HG03565 (cell line): ENCODE measurements at regions not wholly inside any gene's neighbourhood (a gene's known extent, or its start where the extent isn't known, plus 50 kb on each side); places are given as distances from the start of the nearest gene placed in this dataset.

Source experiments
- ATAC-seq: cut with Tn5 transposase; IDR thresholded peaks from one replicate; pipeline ENCODE4 v1.9.1; 2021; ENCODE audit warnings: mild to moderate bottlenecking, moderate library complexity; ENCODE audit not compliant: unreplicated experiment

DNA sequence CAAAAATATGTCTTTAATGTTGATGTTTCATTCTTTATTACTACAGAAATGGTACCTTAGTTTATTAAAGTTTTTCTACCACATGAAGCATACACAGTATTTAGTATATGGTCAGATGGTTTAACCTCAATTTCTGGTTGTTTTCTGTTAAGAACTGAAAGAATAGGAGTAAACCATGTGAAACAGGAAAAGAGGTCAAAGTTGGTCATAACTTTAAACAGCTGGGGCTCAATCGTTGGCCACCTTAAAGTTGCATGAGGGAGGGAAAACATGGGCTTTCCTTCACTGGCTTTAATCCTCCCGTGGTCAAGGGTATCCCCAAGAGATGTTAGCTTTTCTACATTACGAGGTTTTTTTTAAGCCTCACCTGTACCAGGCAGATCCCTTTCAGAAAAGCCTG, 483.3 kb upstream of the ADAMTS5 start:
- no peak for ATAC-seq

DNA sequence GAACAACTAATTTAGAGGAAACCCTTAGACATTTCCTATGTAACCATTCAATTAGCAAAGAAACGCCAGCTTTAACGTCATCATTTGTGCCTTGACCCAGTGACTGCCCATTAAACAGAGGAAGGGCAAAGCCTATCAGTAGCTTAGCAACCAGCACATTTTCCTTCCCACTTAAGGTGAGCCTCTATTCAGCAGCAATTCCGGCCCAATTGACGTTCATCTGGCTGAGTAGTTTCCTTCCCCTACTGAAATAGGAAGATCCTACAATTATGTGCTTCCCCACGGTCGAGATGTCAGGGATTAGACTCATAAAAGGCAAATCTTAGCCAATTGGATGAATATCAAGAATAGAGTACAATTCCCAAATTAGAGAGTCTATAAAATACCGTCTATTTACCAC, 482.1 kb upstream of the ADAMTS5 start:
- no peak for ATAC-seq

DNA sequence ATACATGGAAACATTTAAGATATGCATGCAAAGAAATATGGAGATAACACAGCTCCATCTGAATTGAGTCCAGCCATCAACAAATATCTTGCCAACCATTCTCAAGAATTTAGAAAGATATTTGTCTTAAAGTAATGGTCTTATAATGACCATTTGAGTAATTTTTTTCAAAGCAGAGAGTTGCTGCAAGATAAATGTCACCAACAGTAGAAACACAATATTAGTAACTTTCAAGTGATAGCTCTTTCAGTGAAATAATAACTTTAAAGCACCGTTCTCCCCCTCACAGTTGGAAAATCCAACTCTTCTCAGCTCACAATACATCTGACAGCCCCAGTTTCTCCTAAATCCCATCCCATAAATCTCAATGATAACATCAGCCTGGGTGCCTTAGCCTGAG, 481.0 kb upstream of the ADAMTS5 start:
- no peak for ATAC-seq

DNA sequence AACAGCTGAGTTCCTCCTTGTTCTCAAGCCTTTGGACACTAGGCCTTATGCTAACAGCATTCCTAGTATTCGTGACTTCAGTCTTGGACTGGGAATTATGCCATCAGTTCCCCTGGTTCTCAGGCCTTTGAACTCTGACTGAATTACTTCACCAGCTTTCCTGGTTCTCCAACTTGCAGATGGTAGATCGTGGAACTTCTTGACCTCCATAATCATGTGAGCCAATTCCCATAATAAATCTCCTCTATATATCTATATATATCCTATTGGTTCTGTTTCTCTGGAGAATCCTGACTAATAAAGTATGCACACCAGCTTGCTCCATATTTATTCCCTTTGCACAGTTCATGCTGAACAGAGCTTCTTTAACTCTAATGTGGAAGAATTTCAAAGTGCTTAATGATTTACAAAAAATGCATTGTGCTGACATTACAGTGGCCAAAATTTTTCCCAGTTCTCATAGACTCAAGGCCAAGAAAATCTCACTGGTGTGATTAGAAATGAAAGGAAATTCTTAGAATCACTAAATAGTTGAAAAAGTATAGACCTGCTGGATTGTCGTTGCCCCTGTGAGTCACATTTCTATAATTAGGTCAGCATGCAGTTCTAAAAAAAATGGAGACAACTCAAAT, 462.9 kb upstream of the ADAMTS5 start:
- no peak for ATAC-seq

DNA sequence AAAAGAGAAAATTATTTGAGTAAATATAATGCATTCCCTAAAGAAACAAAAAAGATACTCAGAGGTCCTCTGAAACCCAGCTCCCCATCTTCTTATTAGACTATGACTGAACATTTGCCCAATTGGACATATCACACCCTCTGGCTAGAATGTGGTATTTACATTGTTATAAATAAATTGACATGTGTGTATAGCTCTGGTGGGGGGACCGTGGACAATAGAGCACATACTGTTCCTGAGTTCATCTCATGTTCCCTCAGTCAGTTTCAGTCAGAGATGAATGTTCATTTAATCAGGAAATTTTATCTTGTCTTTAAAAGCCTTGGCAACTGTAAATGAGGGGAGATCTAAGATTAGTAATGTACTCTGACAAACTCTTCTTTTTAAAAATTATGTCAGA, 459.3 kb upstream of the ADAMTS5 start:
- ATAC-seq: no peak

DNA sequence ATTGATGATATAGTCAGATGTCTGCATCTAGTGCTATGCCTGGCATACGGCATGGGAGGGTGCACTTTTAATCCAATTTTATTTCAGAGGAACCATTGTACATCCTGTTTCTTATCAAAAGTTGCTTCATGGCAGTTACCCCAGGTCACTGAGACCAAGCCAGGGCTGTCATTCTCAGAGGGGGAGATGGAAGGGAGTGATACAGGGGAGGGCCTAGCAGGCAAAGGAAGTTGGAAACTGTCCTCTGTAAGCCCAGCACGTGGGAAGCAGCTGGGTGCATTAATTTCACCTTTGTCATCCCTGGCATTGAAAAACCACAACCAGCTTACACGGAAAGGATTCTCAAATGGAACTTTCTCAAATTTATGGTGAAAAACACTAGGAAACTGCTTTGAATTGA, 458.7 kb upstream of the ADAMTS5 start:
- no peak for ATAC-seq

DNA sequence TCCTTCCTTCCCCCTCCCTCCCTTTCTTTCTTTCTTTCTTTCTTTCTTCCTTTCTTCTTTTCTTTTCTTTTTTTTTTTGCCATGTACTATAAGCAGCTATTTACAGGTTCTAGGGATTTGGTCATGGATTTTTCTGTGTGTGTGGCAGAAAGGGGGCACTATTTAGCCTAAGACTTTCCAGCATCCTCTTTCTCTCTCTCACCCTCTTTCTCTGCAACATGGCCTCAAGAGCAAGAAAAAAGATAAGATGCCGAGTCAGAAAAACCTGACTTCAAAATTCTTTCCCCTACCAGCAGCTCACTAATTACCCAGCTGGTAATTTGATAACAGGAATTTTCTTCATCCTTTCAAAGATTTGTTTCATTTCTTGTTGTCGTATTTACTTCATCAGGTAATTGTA, 458.3 kb upstream of the ADAMTS5 start:
- no peak for ATAC-seq

DNA sequence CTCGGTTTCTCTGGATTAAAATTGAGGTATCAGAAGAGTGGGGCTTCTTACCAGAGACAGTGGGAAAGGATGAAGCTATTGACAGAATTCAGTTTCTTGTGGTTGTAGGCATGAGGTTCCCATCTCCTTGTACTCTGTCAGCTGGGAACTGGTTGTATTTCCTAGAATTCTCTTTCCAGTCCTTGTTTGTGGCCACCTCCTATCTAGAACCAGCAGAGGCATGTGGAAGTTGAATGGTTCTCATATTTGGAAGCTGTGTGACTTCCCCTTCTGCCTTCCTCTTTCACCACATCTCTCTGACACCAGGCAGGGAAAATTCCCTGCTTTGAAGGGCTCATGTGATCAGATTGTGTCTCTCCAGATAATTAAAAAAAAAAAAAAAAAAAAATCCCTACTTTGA, 457.7 kb upstream of the ADAMTS5 start:
- ATAC-seq: no peak

DNA sequence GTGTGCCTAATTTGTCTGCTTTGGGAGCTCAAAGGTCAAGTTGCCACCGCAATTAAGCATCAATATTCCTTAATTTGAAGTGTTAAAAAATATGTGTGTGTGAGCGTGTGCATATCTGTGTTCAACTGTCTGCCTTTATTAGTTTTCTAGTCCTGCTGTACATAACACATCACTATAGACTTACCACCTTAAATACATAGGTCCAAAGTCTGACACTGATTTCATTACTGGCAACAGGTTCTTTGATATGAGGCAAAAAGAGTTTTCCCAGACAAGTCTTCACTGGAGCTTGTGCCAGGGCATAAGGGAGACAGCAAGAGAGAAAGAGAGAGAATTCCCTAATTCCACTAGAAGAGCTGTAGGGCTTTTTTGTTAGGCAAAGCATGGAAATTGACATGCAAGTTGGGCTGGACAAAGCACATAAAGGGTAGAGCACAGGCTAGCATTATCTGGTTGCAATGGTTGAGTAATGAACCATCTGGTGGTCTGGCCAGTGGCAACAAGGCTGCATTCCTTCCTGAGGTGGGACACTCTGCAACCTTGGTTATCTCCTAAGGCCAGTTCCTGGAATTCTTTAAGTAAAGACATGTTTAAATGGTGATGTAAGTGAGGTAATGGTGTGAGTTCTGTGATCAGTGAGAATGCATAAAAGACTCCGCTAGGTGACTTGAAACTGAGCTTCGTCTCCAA, 457.2 kb upstream of the ADAMTS5 start:
- no peak for ATAC-seq

DNA sequence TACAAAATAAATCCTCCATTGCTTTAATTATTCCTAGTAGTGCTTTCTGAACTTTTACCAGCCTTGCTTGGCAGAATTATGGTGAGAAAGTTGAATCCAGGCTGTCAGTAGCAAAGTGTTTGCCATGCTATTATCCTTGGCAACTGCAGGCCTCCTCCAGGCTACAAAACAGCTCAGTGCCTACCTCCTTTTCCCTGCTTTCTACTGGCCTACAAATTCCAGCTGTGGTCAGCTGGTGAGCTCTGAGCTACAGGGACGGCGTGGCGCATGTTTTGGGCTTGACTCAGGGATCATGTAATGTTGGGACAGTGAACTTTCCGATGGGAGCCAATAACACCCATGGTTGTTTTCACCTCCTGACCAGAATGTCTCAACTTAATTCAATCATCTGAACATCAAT, 456.1 kb upstream of the ADAMTS5 start:
- no peak for ATAC-seq

DNA sequence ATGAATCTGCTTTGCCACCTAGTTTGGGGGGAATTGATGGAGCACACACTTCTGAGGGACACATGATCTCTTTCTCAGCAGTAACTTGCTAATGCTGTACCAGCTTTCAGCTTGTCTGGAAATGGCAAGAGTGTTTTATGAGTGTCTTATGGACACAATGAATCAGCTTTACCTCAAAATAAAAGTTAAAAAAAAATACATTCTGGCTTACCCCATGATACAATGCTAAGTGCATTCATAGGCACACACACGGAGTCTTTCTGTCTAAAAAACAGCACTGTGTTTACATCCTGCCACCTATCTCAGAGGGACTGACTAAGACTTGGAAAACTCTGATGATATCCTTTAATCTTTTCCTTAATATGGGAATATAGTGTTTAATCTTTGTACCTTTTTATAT, 455.5 kb upstream of the ADAMTS5 start:
- ATAC-seq: no peak

DNA sequence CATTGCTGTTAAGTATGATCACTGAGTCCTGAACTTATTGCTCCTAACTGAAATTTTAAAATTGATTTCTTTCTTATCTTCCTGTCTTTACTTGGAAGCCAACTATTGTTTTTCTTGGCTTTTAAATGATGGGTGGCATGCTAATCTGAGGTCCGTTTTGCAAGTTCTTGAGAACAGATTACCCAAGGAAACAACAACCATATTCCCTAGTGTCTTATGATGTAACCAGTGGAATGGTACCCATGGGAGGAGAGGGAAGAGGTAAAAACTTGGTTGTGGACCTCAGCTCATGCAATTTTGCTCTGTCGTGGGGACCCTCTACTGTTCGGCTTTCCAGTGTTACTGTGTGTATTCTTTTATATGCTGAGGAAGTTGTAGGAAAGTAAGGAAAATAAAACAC, 454.8 kb upstream of the ADAMTS5 start:
- no peak for ATAC-seq

DNA sequence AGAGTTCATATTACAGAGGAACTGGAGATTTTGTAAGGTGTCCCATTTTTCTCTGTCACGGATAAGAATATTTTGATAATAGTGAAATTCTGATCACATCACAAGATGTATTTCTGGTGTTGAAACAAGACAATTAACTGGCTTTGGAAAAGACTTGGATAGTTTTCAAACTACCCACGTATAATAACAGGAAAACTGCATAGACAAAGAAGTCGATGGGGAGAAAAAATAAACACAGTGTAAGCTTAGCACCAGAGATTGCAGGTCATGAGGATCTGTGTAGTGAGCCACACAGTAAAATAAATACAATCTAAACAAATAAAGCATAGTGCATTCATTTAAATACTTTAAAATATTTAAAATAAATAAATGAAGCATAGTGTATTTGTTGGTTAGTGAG, 452.3 kb upstream of the ADAMTS5 start:
- ATAC-seq: no peak

DNA sequence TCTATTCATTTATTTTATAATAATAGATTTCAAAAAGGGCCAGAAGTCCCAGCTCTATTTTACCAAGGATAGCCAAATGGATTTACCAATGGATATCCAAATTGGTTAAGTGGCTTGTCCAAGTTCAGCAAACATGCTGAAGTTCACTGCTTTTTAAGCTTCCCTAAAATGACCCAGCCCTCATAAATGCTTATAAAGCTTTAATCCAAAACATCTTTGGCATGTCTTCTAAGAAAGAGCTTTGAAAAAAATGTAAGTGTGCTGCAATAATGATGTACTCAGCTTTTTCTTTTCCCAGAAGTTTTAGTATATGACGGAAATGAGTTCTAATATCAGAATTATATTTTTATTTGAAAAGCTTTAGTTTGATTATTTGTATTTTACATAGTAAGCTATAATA, 451.5 kb upstream of the ADAMTS5 start:
- ATAC-seq: no peak

DNA sequence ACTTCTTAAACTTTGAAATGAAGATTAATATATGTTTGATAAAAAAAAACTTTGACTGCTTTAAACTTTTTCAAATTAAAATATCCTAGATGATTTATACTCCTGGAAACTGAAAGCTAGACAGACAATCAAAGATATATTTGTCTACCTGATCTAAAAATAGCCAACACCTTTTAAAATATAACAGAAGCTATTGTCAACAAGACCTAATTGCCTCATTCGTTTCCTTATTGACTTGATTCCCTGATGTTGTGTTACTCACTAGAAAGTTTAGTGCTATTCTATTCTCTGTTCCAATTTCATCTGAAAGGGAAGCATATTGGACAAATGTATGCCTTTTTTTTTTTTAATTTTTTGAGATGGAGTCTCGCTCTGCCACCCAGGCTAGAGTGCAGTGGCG, 445.6 kb upstream of the ADAMTS5 start:
- no peak for ATAC-seq

DNA sequence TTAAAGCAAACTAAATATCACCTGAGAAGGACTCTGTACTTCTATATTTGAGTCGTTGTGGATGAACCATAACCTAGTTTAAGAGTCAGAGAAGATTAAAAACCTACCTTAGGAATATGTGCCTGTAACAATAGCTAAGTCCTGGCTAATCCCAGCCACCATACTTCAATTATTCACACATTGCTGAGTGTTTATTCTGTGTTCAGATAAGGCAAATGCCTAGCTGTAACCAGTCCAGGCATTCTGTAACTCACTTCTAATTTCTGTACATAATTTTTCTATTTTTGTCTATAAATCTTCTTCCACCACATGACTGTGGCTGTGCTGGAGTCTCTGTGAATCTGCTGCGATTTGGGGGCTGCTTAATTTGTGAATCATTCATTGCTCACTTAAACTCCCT, 441.9 kb upstream of the ADAMTS5 start:
- no peak for ATAC-seq

DNA sequence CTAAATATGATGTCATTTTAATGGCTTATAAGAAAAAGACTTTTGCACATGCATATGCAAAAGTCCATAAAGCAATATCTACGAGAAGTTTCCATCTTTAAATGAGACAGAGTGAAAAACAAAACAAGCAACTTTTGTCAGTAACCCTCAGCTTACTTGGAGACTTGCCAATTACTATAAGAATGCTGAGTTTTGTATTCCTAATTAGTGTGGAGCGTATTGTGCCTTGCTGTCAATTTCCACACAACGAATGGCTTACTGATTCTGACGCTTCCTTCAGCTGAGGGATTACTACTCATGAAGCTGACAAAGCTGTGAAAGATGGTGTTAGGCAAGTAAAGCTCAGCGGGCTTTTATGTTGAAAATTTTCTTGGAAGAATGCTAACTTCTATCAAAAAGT, 440.4 kb upstream of the ADAMTS5 start:
- no peak for ATAC-seq

DNA sequence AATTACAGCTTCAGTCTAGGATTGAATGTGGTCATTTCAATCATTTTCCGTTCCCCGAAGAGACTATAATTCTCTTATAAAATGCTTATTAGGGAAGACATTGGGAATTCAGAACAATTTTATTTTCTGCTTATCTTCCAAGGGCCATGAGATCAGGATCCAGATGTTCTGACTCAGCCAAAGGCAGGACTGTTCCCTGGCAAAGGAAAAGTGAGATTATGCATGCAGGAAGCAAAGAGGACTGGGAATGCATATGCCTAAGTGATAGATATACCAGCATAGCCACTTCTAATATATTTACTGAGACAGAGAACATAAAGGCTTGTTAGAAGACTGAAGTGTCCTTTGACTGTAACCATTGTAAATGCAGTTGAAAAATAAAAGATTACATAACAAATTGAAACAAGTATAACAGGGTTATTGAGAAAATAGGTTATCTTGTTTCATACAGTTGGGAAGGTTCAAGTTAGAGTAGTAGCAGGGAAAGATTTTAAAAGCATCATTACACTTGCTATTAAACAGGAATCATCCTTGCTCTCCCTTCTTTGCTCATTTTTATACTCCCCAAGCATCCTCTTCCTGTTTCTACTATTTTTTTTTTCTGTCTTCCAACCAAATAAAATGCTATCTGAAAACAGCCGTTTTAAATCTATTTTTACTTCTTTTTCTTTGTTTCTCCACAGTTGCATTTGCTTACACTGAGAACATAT, 439.6 kb upstream of the ADAMTS5 start:
- no peak for ATAC-seq

DNA sequence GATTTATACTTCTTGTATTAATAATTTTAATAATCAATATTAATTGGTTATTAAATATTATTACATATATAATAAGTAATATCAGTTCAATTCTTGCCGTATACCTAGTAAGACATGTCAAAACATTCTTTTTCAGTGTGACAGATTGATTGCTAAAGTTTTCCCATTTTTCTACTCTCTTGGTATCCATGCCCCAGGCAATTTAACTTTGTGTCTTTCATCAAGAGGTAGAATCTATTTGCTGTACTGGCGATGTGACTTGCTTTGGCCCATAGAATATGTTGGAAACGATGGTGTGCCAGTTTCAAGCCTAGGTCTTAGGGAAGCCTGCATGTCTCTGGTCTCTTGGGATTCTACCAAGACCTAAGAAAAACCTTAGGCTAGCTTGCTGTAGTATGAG, 436.1 kb upstream of the ADAMTS5 start:
- ATAC-seq: no peak

DNA sequence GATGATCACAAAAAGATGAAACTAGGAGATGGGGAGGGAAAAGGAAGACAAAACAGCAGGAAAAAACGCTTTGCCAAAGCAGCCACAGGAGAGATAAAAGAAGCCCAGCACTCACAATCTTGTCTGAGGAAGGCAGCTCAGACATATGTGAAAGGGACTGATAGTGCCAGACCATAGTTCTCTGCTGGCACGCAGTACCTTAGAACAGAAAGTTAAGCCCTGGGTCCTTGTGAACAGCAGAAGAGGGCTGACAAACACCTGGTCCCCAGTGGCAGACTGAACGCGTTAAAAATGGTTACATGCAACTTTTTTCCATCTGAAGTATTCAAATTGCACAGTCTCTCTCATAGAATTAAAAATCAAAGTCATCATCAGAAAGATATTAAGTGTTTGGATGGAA, 433.2 kb upstream of the ADAMTS5 start:
- ATAC-seq: no peak

DNA sequence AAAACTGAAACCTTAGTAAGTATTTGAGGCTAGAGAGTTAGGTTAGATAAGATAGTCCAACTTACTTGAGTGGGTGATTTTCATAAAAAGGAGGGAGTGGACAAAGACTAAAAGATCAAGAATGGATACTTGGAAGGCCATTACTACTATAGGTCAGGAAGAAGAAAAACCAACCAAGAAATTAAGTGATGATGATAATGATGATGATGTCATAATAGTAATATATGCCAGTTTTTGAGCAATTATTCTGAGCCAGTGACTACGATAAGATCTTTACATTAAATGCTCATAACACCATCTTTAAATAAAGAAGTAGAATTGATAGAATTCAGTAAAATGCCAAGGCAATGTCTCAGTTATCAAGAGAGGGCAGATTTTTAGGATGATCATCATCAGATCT, 430.7 kb upstream of the ADAMTS5 start:
- no peak for ATAC-seq

DNA sequence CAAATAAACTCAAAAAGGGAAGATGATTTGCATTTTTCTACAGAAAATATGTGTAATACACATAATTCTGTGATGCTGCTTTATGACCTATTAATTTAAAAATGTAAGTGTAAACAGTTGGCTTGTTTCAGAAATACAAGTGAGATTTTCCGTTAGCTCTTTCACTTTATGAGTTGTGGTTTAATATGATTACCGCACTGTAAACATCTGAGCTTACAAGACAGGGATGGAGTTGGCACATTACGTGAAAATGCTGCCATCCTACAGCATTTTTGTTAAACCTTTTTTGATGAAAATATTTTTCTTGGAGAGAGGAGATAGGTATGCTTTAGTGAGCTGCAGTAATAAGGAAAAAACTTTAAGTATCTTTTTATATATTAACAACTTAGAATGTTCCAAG, 426.8 kb upstream of the ADAMTS5 start:
- ATAC-seq: no peak
